ENCODE measurements at regions not wholly inside any gene's neighbourhood (a gene's known extent, or its start where the extent isn't known, plus 50 kb on each side); places are given as distances from the start of the nearest gene placed in this dataset.

- no peak for TF ChIP-seq CTCF (IDR thresholded peaks at IDR 0.05)
Measured at GRCh38 chr9:31290731-31291130, 1093.7 kb upstream of the ACO1 start.

- no peak for TF ChIP-seq CTCF (IDR thresholded peaks at IDR 0.05)
Measured at GRCh38 chr9:31302620-31303418, 1081.6 kb upstream of the ACO1 start.

- TF ChIP-seq CTCF (IDR thresholded peaks at IDR 0.05): no peak
Measured at GRCh38 chr9:31304576-31304975, 1079.9 kb upstream of the ACO1 start.

GRCh38 chr9:31314241-31314640, 1070.2 kb upstream of the ACO1 start:
- TF ChIP-seq CTCF (IDR thresholded peaks at IDR 0.05): no peak

GRCh38 chr9:31320494-31320893, 1063.9 kb upstream of the ACO1 start:
- no peak for TF ChIP-seq CTCF (IDR thresholded peaks at IDR 0.05)

GRCh38 chr9:31321256-31321655, 1063.2 kb upstream of the ACO1 start:
- no peak for TF ChIP-seq CTCF (IDR thresholded peaks at IDR 0.05)

GRCh38 chr9:31321686-31322085, 1062.8 kb upstream of the ACO1 start:
- no peak for TF ChIP-seq CTCF (IDR thresholded peaks at IDR 0.05)
